T-helper 1 cell (primary cell): ENCODE measurements at regions not wholly inside any gene's neighbourhood (a gene's known extent, or its start where the extent isn't known, plus 50 kb on each side); places are given as distances from the start of the nearest gene placed in this dataset.

Experiments used
- DNase-seq, 5 donors: peaks; one replicate each; pipeline ENCODE4 v3.0.0-alpha.2; 2012 to 2020

DNA sequence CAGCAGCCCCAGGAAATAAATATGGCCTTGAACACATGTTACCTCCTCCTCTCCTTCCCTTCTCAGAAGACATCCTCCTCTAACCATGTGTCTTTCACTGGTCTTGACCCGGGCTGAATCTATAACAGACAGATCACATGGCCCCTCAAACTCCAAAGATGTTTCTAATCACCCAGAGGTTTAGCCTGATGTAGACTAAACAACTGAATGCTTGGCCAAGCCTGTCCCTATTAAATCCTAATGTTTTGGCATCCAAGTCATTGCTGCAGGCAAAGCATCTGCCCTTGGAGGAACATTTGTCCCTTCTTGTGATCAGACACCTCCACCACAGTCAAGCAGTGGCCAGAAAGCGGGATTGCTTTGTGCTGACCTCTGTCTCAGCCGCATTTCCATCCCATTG, 65.5 kb downstream of the ANKRD60 start:
- no peak for DNase-seq

DNA sequence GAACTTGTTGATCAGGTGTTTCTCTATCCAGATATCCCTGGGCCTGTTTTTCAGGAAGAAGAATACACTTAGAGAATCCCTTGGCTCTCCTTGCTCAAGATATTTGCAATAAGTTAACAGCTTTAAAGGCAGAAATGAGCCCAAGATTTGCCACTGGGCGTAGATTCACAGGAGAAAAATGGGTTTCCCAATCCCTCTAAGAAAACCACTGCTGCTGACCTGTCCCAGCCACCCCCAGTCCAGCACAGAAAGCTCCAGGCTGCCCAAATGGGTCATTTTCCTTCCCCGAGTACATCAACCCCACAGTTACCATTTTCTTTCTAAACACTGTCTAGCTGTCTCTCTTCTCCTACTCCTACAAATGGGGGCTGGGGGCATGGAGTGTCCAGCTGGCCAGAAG, 67.3 kb downstream of the ANKRD60 start:
- DNase-seq, result no peak

DNA sequence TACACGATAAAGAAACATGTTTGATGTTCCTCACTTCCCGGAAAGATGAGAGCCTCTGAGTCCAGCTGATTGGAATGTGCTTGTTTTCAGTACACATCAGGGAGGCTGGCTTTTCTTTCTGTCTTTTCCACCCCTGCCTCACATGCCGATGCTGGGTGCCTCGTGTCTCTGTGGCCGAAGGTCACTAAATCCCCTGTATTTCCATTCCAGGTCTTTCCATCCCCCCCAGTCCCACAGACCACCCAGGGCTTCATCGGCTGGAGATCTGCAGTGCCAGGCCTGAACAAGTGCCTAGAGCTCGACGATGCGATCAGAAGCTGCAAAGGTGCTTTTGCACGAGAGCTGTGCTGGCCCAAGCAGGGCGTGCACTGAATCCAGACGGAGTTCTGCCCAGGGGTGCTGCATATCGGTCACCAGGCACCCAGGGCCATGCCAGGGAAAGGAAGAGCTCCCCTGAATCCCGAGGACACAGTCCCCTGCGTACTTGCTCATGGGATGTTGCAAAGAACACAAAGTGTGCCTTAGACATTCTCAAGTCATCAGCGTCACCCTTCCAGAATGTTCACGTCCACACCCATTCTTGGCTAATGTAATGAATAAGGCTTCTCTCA, 67.9 kb downstream of the ANKRD60 start:
- no peak for DNase-seq

DNA sequence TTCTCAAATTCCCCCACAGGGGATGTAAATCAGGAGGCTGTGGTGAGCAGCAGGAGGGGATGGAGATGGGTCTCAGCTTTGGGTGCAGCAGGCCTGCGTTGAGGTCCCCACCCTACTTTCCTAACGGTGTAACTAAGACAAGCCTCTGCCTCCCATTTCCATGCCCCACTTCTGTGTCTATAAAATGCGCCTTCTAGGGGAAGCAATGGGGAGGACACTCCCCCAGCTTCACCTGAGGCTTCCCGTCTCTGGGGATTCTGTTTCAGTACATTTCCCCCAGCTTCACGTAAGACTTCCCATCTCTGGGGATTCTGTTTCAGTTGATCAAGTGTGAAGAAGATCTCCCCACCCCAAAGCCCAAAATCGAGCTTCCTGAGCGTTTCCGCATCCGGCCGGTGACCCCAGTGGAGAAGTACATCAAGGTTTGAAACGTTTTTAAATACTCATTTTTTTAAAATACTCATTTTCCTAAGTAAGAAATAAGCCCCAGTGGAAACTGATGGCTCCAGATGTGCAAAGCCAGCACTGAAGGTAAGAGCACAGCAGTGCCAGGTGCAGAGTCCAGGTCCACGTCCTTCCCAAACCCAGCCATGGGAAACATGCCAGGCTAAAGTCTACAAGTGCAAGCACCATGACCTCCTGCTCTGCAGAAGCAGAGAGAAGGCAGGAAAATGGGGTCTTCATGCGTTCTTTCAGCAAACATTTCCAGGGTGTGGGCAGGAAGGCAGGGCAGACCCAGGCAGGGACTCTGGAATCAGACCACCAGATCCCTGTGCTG, 73.1 kb downstream of the ANKRD60 start:
- no peak for DNase-seq

DNA sequence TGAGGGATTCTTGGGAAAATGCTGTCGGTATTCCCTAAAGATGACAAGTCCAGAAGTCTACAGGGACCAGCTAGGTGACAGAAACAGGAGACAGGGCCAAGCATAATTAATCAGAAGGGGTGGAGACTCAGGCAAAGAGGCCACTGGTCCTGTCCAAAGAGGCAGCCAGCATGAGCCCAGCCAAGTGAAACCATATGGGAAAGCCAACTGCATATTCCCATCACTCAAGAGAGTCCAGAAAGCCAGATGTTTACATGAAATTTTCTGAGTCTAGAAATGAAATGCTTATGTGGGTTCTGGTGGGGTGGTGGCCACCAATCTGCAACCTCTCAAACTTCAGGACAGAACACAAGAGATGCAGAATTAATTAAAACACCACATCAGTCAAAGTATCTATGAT, 74.3 kb downstream of the ANKRD60 start:
- DNase-seq, result no peak

DNA sequence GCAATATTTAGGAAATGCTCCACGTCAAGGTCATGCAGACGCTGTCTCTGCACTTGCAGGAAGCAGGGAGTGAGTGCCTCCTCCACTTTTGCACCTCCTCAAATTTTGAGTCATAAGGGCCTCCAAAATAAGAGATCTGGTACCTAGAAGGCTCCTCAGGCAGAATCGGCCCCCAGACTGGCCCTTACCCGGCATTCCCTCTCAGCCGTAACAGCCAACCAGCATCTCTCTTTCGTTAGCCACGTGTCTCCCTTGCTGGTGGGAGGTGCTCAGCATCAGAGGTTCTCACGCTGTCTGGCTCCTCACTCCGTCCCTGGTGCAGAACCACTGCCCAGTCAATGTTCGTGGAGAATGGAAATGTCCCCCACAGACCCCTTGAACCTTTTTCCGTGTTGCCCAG, 75.3 kb downstream of the ANKRD60 start:
- no peak for DNase-seq

DNA sequence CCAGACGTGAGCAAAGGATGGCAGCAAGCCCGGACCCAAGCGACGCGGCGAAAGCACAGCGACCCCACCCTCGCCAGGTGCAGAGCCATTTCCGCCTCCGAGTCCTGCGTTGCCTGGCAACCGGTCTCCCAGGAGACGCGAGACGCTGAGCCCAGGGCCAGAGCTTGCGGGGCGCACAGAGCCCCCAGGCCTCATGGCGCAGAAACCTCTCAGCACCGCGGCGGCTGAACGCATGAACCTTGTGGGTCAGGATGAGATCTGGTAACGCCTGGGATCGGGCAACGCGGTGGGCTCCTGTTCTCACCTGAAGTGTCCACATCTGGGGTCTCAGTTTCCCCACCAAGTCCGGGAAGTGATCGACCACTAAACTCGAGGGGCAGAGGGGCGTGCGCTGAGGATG, 77.7 kb downstream of the ANKRD60 start:
- DNase-seq, result no peak

DNA sequence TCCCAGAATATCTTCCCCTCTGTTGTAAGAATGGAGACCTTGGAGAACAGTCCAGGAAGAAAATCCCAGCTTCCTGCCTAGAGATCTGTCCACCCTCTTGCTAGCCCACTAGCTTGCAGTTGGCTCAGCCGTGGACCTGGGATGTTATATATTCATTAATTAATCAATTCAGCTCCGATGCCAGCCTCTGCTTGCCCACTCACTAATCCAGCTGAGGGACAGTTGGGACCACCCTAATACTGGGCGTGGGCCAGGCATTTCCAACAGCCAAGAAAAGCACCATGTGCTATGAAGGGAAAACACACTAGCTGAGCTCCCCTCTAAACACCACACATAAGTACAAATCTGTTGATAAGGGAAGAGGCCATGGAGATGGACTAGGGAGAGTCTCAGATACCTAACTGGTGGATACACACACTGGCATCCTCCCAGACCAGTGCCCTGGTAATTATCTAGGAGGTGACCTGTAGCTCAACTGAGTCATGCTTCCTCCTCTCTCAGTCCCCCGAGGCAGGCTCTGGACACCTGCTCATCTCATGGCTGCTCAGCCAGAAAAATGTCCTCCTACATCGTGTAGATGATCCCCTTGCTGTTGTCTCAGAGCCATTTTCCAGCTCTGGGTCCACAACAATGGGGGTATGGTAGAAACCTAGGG, 78.9 kb downstream of the ANKRD60 start:
- no peak for DNase-seq

DNA sequence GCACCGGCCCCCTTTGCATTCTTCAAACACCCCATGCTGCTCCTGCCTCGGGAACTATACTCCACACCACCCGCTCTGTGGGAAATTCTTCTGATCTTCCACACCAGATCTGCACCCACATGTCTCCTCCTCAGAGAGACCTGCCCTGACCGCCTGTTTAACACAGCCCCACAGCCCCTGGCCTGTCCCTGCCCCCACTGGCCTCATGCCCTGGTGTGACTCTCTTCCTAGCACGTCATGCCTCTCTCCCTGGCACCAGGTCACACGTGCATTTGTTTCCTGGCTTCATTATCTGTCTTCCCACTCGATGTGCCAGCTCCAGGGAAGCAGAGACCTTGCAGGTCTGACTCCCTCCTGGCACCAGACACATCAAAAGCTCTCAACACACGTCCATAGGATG, 79.6 kb downstream of the ANKRD60 start:
- no peak for DNase-seq

DNA sequence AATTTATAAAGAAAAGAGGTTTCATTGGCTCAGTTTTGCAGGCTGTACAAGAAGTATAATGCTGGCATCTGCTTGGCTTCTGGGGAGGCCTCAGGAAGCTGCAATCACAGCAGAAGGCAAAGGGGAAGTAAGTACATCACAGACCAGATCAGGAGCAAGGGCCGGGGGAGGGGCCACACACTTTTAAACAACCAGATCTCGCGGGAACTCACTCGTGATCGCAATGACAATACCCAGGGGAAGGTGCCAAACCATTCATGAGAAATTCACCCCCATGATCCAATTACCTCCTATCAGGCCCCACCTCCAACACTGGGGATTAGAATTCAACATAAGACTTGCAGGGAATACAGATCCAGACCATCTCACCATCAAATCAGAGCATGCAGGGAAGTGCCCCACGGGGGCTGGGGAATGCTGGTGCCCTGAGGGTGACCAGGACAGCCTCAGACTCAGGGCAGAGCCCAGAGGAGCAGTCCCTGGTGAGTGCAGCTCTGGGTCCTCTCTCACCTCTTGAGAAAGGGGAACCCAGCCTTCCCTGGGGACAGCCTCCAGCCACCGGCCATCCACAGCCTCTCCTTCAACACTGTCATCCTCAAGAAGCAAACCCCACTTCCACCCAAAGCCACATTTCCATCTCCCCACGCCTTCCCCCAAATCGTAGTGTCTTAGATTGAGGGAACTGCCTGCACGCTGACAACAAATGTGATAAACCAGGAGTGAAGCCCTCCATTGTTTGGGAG, 80.7 kb downstream of the ANKRD60 start:
- DNase-seq, result no peak

DNA sequence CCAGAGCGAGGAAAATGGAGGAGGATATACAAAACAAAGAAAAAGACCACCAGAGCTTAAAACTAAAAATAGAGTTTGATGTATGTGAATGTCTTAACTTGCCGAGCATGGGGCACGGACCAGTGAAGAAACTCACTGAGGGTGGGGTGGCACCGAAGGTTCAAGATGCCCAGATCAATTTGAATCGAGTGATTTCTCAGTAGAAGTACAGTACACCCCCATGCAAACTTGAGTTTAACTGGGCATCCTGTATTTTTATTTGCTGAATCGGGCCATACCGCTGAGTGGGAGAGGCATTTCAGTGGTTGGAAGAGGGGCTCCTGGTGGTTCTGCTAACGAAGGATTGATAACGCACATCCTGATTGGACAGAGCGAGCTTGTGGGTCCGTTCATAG, 81.7 kb downstream of the ANKRD60 start:
- no peak for DNase-seq

DNA sequence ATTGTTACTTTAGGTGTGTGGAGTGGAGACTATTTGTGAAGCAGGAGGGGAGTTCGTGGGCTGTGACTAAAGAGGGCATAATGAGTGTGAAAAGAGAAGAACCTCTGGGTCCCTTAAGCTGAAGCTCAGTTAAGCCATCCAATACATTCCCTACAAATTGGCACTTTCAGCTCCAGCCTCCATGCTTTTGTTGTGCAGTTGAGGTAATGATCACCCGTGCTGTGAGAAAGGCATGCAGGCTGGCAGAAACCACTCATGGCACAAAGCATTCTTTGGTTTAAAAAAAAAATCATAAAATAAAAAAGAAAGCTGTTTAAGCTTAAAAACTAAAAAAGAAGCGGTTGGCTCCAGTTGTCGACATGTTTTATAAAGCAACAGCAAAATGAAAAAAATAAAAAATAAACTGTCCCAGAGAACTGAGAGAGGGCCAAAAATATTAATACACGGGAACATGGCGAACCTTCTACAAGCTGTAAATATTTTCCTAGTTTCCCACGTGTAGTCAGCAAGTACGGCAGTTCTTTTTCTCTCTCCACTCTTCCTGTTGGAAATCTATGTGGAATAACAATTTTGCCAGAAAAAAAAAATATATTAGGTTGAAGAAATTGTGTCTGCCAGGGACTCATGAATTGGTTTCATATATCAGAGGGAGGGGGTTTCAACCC, 82.2 kb downstream of the ANKRD60 start:
- no peak for DNase-seq

DNA sequence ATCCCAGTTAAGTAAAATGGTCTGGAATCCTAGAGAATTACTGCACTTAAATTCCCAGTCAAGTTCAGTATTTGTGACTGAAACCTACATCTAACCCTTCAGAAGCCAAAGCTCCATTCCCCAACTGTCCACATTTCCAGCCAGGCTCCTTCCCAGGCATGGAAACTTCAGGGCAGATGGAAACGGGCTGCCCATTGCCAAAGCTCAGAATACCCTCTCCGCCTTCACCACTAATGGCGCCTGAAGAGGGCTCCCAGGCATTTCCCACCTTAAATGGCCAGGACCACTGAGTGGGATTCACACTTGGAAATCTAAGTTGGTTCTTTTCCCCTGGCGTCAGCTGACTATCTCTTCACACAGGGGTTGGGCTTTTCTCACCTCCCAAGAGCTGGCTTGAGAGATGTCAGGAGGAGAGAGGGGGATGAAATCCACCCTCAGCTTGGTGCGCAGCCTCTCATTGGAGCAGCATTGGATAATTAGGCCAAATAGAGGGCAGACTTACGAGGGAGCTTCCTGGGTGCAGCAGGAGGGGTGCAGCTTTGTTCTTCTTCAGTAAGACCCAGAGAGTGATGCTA, 82.9 kb downstream of the ANKRD60 start:
- DNase-seq, result no peak

DNA sequence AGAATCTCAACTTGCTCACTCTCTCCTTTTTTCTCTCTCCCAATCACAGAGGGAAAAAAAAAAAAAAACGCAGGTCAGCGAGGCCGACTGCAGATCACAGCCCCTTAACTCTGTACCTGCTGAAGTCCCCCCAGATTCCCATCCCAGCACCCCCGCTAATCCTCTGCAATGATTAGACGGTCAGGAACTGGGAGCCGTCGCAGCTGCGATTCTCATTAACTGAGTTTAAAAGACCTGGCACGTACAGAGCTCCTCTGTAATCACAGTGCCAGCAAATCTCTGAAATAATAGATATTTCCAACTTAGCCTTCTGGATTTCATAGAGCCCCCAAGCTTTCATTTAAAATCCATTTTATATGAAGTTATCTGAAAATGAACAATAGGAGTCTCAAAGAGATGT, 84.4 kb downstream of the ANKRD60 start:
- no peak for DNase-seq

DNA sequence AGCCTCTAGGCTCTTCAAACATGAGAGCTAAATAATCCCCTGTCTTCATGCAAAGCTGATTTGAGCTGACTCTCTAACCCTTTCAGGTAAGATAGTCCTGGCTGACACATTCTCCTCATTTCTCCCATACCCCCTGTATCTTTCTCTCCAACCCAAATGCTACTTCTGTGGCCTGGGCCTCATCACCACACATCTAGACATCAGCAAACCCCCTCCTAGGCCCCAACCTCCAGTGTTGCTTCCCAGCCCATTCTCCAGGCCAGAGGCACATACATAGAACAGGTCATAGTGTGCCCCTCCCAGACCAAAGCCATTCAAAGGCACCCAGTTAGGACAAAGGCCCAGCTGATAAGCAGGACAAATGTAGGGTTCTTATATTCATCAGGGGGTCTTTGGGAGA, 84.9 kb downstream of the ANKRD60 start:
- DNase-seq, result no peak

DNA sequence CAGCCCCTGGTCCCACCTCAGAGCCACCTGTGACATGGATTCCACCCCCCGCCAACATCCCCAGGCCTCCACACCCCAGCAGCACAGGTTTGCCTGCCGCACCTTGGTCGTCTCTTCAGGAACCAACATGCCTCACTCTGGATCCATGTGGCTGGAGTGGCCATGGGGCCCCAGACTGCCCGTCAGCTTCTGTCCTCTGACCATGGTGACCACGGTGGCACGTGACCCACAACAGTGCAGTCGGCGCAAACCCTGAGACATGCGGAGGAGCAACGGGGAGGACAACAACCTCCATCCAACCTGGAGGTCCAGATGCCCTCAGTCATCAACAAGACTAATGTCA, 85.6 kb downstream of the ANKRD60 start:
- no peak for DNase-seq

DNA sequence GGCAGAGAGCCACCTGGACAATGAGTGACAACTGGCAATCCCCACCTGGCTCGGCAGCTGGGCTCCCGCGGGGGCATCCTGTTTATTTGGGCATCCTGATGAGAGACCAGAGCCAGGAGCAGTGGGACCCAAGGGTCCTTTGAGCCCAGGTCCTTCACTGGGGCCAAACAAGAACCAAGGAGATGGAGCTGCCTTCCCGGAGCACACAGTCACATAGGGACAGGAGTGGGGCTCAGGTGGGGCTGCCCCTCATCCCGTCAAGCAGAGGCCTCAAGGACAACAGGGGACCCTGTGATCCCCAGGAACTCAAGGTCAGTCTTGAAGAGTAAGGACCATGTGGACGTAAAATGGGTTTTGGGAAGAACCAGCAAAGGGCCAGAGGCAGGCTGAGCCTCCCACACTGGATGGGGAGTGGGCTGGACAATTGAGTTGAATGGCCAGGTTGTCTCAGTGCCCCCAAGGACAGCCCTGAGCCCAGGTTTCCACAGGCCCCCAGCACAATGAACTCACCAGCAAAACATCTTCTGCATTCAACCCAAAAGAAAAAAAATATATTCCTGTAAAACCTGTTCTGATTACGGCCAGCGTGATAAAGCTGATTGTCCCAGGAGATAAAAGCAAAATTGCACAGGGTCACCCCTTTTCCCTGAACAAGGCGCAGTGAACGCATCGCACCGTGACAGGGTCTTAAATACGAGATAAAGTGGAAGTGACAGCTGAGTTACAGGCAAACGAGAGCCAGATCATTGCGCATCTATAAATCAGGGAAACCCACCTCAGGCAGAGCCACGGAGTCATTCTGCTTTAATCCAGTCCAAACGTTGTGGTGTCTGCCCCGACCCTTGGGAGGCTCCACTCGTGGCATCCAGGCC, 86.2 kb downstream of the ANKRD60 start:
- no peak for DNase-seq

DNA sequence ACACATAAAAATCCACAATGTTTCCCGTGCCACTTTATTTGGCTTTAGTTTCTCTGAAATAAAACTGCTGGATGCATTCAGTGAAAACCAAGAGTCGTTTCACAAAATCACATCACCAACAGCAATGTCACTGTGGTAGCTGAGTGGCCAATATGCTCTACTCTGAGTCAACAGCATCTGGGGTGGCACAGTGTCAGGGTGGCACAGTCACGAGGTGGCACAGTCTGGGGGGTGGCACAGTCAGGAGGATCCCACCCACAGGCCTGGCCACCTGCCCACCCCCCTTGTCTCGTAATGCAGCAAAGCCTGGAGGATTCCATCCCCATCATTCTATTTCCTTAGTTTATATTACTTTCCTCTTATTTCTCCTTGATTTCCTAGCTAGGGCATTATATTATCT, 87.0 kb downstream of the ANKRD60 start:
- DNase-seq, result no peak

DNA sequence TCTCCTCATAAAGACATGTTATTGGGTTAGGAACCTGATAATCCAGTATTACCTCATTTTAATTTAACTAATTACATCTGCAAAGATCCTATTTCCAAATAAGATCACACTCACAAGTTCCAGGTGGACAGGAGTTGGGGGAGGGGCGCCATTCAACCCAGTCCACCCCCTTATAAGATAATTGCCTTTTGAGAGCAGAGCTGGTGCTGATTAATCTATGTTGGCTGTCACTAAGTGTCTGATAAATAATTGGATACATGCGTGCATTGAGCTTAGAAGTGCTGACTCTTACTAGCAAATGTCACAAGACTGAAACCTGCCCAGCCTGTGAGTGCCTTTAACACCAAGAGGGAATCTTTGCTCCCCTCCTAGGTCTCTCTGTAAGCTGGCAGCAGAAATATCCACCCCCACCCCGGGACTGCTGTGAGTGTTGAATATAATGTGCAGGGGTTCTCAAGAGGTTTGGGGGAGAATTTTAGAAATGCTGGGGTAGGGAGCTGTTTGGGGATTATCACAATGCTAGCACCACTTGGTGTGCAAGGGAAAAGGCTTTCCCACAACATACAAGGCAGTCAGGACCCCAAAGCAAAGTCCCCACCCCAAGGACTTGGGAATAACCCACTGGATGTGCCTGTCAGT, 87.5 kb downstream of the ANKRD60 start:
- no peak for DNase-seq

DNA sequence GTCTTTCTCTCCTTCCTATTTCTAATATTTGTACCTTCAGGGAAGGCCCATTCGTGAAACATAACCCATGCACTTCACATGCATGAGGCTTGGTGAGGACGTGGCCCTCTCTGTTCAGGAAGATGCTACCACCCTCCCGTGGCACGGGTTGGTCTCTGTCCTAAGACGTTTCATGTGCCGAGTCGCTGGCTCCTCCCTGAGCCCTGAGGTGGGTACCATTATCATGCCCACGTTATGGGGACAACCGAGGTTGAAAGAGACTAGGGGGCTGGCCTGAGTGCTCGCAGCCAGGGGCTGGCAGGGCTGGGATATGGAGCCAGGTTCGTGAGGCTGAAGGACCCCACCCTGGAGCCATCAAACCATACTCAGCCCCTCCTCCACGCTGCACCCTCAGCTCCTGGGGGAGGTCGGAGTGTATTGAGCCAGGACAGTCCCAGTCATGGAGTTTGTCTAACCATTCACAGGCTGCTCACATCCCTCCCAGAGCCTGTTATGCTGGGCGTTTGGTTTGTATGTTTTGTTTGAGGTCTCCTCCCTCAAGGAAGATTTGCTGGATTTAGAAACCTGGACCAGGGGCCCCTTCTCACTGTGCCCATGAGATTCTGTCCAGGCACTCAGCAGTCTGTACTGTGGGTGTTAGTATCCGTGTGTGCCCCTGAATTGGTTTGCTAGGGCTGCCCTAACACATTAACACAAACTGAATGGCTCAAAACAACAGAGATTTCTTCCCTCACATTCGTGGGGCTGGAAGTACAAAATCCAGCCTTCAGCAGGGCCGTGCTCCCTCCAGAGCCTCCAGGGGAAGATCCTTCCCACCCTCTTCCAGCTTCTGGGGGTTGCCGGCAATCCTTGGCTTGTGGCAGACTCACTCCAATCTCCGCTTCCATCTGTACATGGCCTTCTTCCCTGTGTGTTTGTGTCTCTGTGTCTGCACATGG, 88.3 kb downstream of the ANKRD60 start:
- no peak for DNase-seq
